Thyroid gland (tissue), 4 donors: ENCODE measurements at regions not wholly inside any gene's neighbourhood (a gene's known extent, or its start where the extent isn't known, plus 50 kb on each side); places are given as distances from the start of the nearest gene placed in this dataset.
A peak's percentile ranks its signal among the peaks of the same experiment; 100 is the strongest.

Experiments used
- DNase-seq, 2 donors: peaks; one replicate each; pipeline ENCODE4 v3.0.0-alpha.2; 2019
- H3K27ac ChIP-seq, 3 donors: fragments of 200-600 bp; sonication (generic); 1 replicate in 2 of 3; 2 replicates in 1 of 3; pipeline ENCODE4 v1.5.1; 2016 to 2019; ENCODE audit warnings: mild to moderate bottlenecking in 1 of 3, moderate library complexity in 1 of 3
- H3K27me3 ChIP-seq: fragments of 200-600 bp; sonication (generic); one replicate; pipeline ENCODE4 v1.5.1; 2019
- H3K36me3 ChIP-seq, 2 donors: fragments of 200-600 bp; sonication (generic); one replicate each; pipeline ENCODE4 v1.5.1; 2016 to 2019
- H3K4me1 ChIP-seq, 2 donors: fragments of 200-600 bp; sonication (generic); one replicate each; pipeline ENCODE4 v1.5.1; 2017 to 2019
- H3K4me3 ChIP-seq, 3 donors: fragments of 200-600 bp; sonication (generic); replicated peaks in 1 of 3; 1 replicate in 2 of 3; 2 replicates in 1 of 3; pipeline ENCODE4 v1.5.1; 2016; ENCODE audit warnings: mild to moderate bottlenecking in 1 of 3
- H3K9me3 ChIP-seq: fragments of 200-600 bp; sonication (generic); one replicate; pipeline ENCODE4 v1.5.1; 2017
- POLR2A ChIP-seq, 2 donors: fragments of 450-650 bp; IDR thresholded peaks; one replicate each; pipeline ENCODE4 v1.6.1; 2017; ENCODE audit warnings: antibody characterized with exemption in 2 of 2, mild to moderate bottlenecking in 2 of 2, moderate library complexity in 1 of 2
- WGBS, 2 donors: methylation state at CpG; one replicate each; pipeline ENCODE4 v1.1.5; 2017; 5-methylcytosine and 5-hydroxymethylcytosine counted together
- intact Hi-C: fragments of 100-400 bp; cut with DNase I; formaldehyde crosslinking; loops from one replicate; pipeline ENCODE4 v1.15.1; 2023
- TF ChIP-seq, protein P1 (sequence below), 6 experiments: fragments of 200-600 bp in 3 of 6; fragments of 450-650 bp in 3 of 6; sonication (generic) in 3 of 6; IDR thresholded peaks; one replicate each; pipeline ENCODE4 v1.5.1; 2016 to 2019; ENCODE audit warnings: antibody characterized with exemption in 6 of 6, mild to moderate bottlenecking in 2 of 6, inconsistent platforms in 1 of 6, moderate library complexity in 1 of 6

DNA sequence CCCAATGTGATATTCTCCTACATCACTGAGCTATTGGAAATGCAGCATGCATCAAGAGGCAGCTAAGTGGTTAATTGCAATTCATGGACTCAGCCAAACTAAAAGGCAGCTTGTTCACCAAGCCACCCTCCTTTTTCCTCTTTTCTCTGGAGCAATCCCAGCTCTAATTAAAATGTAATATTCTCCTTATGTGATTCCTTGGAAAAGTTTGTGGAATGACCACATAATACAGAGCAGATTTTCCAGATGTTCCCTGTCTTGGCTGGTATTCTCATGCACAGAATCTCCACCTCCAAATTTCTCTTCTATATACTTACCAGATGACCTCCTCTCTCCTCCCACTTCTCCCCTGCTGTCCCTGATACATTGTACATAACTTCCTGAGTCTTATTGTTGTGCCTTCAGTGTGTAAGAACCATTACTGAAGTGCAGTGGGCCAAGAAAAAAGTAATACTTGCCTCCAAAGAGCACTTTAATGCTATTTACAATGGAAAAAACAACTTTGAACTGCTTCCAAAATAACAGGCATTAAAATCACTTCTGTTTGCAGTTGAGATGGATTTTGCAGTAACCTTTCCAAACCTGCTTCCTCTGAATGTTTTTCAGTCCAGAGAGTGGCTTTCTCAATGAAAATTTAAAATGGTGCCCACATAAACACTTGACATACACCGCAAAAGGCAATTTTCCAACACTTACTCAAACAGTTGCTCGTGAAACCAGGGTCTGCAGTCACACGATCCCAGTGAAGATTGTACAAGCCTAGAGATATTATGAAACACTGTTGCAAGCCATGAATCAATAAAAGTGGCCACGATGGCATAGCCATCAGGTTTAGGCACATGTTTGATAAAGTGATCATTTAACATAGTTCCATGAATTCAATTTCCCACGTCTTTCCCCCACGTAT lies 258.0 kb downstream of the MTX2 start:
- peak in 1 of 2 donors; percentile 11 for DNase-seq
- Histone ChIP-seq H3K4me3 (no peak overlapping the region), H3K36me3 (no peaks in the 10 kb centered on the region), H3K9me3 (no peaks in the 10 kb centered on the region), H3K27ac (no peak overlapping the region), H3K4me1 (peaks cover 13 to 14% of the 10 kb centered on the region in 2 donors), H3K27me3 (no peaks in the 10 kb centered on the region)
- no peak for TF ChIP-seq POLR2A (IDR thresholded peaks at IDR 0.05)
- TF ChIP-seq, protein P1, sequence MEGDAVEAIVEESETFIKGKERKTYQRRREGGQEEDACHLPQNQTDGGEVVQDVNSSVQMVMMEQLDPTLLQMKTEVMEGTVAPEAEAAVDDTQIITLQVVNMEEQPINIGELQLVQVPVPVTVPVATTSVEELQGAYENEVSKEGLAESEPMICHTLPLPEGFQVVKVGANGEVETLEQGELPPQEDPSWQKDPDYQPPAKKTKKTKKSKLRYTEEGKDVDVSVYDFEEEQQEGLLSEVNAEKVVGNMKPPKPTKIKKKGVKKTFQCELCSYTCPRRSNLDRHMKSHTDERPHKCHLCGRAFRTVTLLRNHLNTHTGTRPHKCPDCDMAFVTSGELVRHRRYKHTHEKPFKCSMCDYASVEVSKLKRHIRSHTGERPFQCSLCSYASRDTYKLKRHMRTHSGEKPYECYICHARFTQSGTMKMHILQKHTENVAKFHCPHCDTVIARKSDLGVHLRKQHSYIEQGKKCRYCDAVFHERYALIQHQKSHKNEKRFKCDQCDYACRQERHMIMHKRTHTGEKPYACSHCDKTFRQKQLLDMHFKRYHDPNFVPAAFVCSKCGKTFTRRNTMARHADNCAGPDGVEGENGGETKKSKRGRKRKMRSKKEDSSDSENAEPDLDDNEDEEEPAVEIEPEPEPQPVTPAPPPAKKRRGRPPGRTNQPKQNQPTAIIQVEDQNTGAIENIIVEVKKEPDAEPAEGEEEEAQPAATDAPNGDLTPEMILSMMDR (IDR thresholded peaks at IDR 0.05): no peak
- WGBS, 2 donors: 49 to 54% methylated on average over 6 of the region's 6 CpGs
- intact Hi-C loops: no loop called here

DNA sequence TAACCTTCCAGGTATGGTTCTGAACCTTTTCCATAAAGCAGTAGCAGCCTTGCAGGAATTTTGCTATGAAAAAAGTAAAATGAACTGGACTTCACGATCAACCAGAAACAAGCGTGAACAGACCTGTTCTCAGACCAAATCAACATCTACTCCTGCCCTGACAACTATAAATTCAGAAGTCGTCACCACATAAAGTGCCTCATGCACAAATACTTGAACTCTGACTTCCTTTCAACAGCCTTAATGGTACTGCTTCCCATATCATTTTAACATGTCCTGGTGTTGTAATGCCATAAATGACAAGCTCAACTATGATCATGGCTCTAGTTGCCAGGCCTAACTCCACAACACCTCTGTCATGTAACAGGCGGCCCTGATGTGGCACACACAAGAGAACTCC lies 262.4 kb downstream of the MTX2 start:
- intact Hi-C loops: no loop called here
- no peaks in the 10 kb centered on the region for H3K9me3 ChIP-seq
- H3K27ac ChIP-seq: no peak overlapping the region
- H3K27me3 ChIP-seq: no peaks in the 10 kb centered on the region
- 85 to 99% methylated on average over 4 of the region's 4 CpGs for WGBS, 2 donors
- TF ChIP-seq, protein P1 (IDR thresholded peaks at IDR 0.05): no peak
- no peak for TF ChIP-seq POLR2A (IDR thresholded peaks at IDR 0.05)
- H3K36me3 ChIP-seq: no peaks in the 10 kb centered on the region
- DNase-seq: no peak
- H3K4me3 ChIP-seq: no peak overlapping the region
- H3K4me1 ChIP-seq: peaks cover 11% of the 10 kb centered on the region in 2 donors

- H3K27me3 ChIP-seq: no peaks in the 10 kb centered on the region
- 84 to 89% methylated on average over 4 of the region's 4 CpGs for WGBS, 2 donors
- H3K4me3 ChIP-seq: no peak overlapping the region
- H3K27ac ChIP-seq: no peak overlapping the region
- H3K4me1 ChIP-seq: no peaks in the 10 kb centered on the region
- no peak for TF ChIP-seq POLR2A (IDR thresholded peaks at IDR 0.05)
- intact Hi-C loops: no loop called here
- no peaks in the 10 kb centered on the region for H3K36me3 ChIP-seq
- no peak for DNase-seq
- no peaks in the 10 kb centered on the region for H3K9me3 ChIP-seq
These were observed 264.4 kb downstream of the MTX2 start for GRCh38 chr2:176533505-176534193.

GRCh38 chr2:176534798-176535466 lies 265.7 kb downstream of the MTX2 start:
- Histone ChIP-seq H3K9me3 (no peaks in the 10 kb centered on the region), H3K4me1 (no peaks in the 10 kb centered on the region), H3K27ac (no peak overlapping the region), H3K36me3 (no peaks in the 10 kb centered on the region), H3K27me3 (no peaks in the 10 kb centered on the region), H3K4me3 (no peak overlapping the region)
- WGBS, 2 donors: 73 to 75% methylated on average over 9 of the region's 9 CpGs
- DNase-seq: no peak
- intact Hi-C loops: no loop called here
- TF ChIP-seq, protein P1 (IDR thresholded peaks at IDR 0.05): no peak
- no peak for TF ChIP-seq POLR2A (IDR thresholded peaks at IDR 0.05)

- H3K27me3 ChIP-seq: no peaks in the 10 kb centered on the region
- no peak for DNase-seq
- H3K4me3 ChIP-seq: no peak overlapping the region
- no peak overlapping the region for H3K27ac ChIP-seq
- no peak for TF ChIP-seq POLR2A (IDR thresholded peaks at IDR 0.05)
- TF ChIP-seq, protein P1 (IDR thresholded peaks at IDR 0.05): no peak
- 70 to 73% methylated on average over 5 of the region's 5 CpGs for WGBS, 2 donors
- H3K4me1 ChIP-seq: no peaks in the 10 kb centered on the region
- H3K36me3 ChIP-seq: no peaks in the 10 kb centered on the region
- no peaks in the 10 kb centered on the region for H3K9me3 ChIP-seq
- intact Hi-C loops: no loop called here
These were observed 266.3 kb downstream of the MTX2 start for GRCh38 chr2:176535467-176536113.
